ENCODE measurements at regions not wholly inside any gene's neighbourhood (a gene's known extent, or its start where the extent isn't known, plus 50 kb on each side); places are given as distances from the start of the nearest gene placed in this dataset.

DNA sequence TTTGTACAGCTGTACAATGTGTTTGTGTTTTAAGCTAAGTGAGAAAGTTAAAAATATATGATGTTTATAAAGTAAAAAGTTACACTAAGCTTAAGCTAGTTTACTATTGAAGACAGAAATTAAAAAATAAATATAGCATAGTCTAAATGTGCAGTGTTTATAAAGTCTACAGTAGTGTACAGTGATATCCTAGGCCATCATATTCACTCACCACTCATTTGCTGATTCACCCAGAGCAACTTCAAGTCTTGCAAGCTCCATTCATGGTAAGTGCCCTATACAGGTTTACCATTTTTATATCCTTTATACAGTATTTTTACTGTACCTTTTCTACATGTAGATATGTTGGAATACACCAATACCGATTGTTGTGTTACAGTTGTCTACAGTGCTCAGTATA, 553.2 kb upstream of the TBL1XR1 start:
- intact Hi-C loops (cut with micrococcal nuclease), result no loop called here
- H3K4me1 Mint-ChIP-seq, result no peaks in the 10 kb centered on the region
- TF ChIP-seq, protein P1, sequence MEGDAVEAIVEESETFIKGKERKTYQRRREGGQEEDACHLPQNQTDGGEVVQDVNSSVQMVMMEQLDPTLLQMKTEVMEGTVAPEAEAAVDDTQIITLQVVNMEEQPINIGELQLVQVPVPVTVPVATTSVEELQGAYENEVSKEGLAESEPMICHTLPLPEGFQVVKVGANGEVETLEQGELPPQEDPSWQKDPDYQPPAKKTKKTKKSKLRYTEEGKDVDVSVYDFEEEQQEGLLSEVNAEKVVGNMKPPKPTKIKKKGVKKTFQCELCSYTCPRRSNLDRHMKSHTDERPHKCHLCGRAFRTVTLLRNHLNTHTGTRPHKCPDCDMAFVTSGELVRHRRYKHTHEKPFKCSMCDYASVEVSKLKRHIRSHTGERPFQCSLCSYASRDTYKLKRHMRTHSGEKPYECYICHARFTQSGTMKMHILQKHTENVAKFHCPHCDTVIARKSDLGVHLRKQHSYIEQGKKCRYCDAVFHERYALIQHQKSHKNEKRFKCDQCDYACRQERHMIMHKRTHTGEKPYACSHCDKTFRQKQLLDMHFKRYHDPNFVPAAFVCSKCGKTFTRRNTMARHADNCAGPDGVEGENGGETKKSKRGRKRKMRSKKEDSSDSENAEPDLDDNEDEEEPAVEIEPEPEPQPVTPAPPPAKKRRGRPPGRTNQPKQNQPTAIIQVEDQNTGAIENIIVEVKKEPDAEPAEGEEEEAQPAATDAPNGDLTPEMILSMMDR (IDR thresholded peaks at IDR 0.05), result no peak
- no peak for TF ChIP-seq EZH2 (IDR thresholded peaks at IDR 0.05; ENCODE audit: borderline replicate concordance, insufficient read depth, low read depth, low read length, poor library complexity, severe bottlenecking)

DNA sequence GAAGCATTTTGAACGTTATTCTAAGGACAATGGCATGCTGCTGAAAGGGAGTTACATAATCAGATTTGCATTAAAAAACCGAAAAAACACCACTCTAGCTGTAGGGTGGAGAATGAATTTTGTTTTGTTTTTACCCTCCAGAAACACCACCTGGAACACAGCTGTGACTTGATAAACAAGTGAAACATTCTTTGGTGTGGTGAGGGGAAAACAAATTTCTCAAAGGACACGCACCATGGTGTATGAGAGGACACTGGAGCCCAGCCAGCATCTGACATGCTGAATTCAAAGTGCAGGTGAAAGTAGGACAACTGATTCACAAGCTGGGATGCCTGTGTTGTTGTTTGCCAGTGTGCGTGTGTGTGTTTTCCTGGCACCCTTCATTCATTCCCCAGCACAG, 554.5 kb upstream of the TBL1XR1 start:
- no peak overlapping the region for H2AFZ ChIP-seq (ENCODE audit: insufficient read depth, low read depth, low read length, poor library complexity, severe bottlenecking)
- no peaks in the 10 kb centered on the region for H4K20me1 ChIP-seq (ENCODE audit: control insufficient read depth, insufficient read depth, low read length, poor library complexity, severe bottlenecking)
- DNase-seq (no peak), ATAC-seq (ENCODE audit: low read depth) (no peak)
- Mint-ChIP-seq H3K9me3 (ENCODE audit: insufficient read depth) (no peaks in the 10 kb centered on the region), H3K4me3 (no peak overlapping the region), H3K4me1 (no peaks in the 10 kb centered on the region), H3K27me3 (no peaks in the 10 kb centered on the region), H3K27ac (no peak overlapping the region)
- H3K4me2 ChIP-seq (replicated peaks; ENCODE audit: low read depth, low read length, poor library complexity, severe bottlenecking), result no peak overlapping the region
- POLR2A ChIA-PET, result no interaction called here
- CTCF ChIA-PET, result interaction anchor here (0.6 kb wide), 1 partner anchor 701 kb away, joined by 3 read pairs; no protein-coding TSS in a partner anchor
- H3K9ac ChIP-seq (ENCODE audit: low read length), result no peak overlapping the region
- H3K36me3 ChIP-seq (replicated peaks in 1 of 2; ENCODE audit: control extremely low read depth in 1 of 2, control insufficient read depth in 1 of 2, extremely low read depth in 1 of 2, insufficient read depth in 2 of 2, low read length in 1 of 2), result no peaks in the 10 kb centered on the region
- H3K4me1 ChIP-seq (ENCODE audit: control insufficient read depth in 2 of 2, insufficient read depth in 2 of 2, low read length in 2 of 2), result peaks cover 0 to 3% of the 10 kb centered on the region in 2 donors
- intact Hi-C loops (cut with micrococcal nuclease), result no loop called here
- no peak overlapping the region for H3K4me3 ChIP-seq (ENCODE audit: control extremely low read depth in 1 of 5, extremely low read depth in 1 of 5, insufficient read depth in 1 of 5, low read depth in 2 of 5, low read length in 4 of 5)
- no peaks in the 10 kb centered on the region for H3K9me3 ChIP-seq (ENCODE audit: control extremely low read depth in 1 of 3, control insufficient read depth in 2 of 3, insufficient read depth in 1 of 3, low read length in 2 of 3)
- H3K79me2 ChIP-seq (ENCODE audit: control insufficient read depth, insufficient read depth, low read length), result no peaks in the 10 kb centered on the region
- H3K27ac ChIP-seq (ENCODE audit: low read length in 2 of 2), result no peak overlapping the region
- no peak for TF ChIP-seq EZH2 (IDR thresholded peaks at IDR 0.05; ENCODE audit: borderline replicate concordance, insufficient read depth, low read depth, low read length, poor library complexity, severe bottlenecking)
- TF ChIP-seq, protein P1 (IDR thresholded peaks at IDR 0.05), result no peak
- whole genome bisulfite sequencing (ENCODE audit: insufficient coverage), result 88% methylated on average over 1 of the region's 4 CpGs
- no peaks in the 10 kb centered on the region for H3K27me3 ChIP-seq (replicated peaks in 1 of 4; ENCODE audit: control extremely low read depth in 1 of 4, control insufficient read depth in 3 of 4, insufficient read depth in 4 of 4, low read length in 3 of 4)

More for the DNA sequence above, 553.2 kb upstream of the TBL1XR1 start:
- Histone ChIP-seq H3K27ac (ENCODE audit: low read length in 2 of 2) (no peak overlapping the region), H3K36me3 (replicated peaks in 1 of 2; ENCODE audit: control extremely low read depth in 1 of 2, control insufficient read depth in 1 of 2, extremely low read depth in 1 of 2, insufficient read depth in 2 of 2, low read length in 1 of 2) (no peaks in the 10 kb centered on the region), H3K79me2 (ENCODE audit: control insufficient read depth, insufficient read depth, low read length) (no peaks in the 10 kb centered on the region), H3K4me3 (ENCODE audit: control extremely low read depth in 1 of 5, extremely low read depth in 1 of 5, insufficient read depth in 1 of 5, low read depth in 2 of 5, low read length in 4 of 5) (no peak overlapping the region), H3K9ac (ENCODE audit: low read length) (no peak overlapping the region), H3K9me3 (ENCODE audit: control extremely low read depth in 1 of 3, control insufficient read depth in 2 of 3, insufficient read depth in 1 of 3, low read length in 2 of 3) (no peaks in the 10 kb centered on the region), H3K27me3 (replicated peaks in 1 of 4; ENCODE audit: control extremely low read depth in 1 of 4, control insufficient read depth in 3 of 4, insufficient read depth in 4 of 4, low read length in 3 of 4) (no peaks in the 10 kb centered on the region), H3K4me2 (replicated peaks; ENCODE audit: low read depth, low read length, poor library complexity, severe bottlenecking) (no peak overlapping the region), H2AFZ (ENCODE audit: insufficient read depth, low read depth, low read length, poor library complexity, severe bottlenecking) (no peak overlapping the region), H3K4me1 (ENCODE audit: control insufficient read depth in 2 of 2, insufficient read depth in 2 of 2, low read length in 2 of 2) (peaks cover 0 to 3% of the 10 kb centered on the region in 2 donors), H4K20me1 (ENCODE audit: control insufficient read depth, insufficient read depth, low read length, poor library complexity, severe bottlenecking) (no peaks in the 10 kb centered on the region)
- Mint-ChIP-seq H3K4me3 (no peak overlapping the region), H3K27ac (no peak overlapping the region), H3K27me3 (no peaks in the 10 kb centered on the region), H3K9me3 (ENCODE audit: insufficient read depth) (no peaks in the 10 kb centered on the region)
- DNase-seq (no peak), ATAC-seq (ENCODE audit: low read depth) (no peak)
- ChIA-PET POLR2A (no interaction called here), CTCF (no interaction called here)
- WGBS (ENCODE audit: insufficient coverage), result no CpG with 5 or more reads among the region's 1 CpG
